Loucy (cell line): ENCODE measurements at regions not wholly inside any gene's neighbourhood (a gene's known extent, or its start where the extent isn't known, plus 50 kb on each side); places are given as distances from the start of the nearest gene placed in this dataset.

Source experiments
- CTCF ChIP-seq: fragments of 200-600 bp; sonication (generic); conservative IDR thresholded peaks from 2 replicates; pipeline ENCODE4 v1.5.1; 2014; ENCODE audit warnings: mild to moderate bottlenecking, antibody characterized with exemption, low read length
- EZH2phosphoT487 ChIP-seq: fragments of 200-600 bp; IDR thresholded peaks from 2 replicates; pipeline ENCODE4 v1.6.1; 2018; ENCODE audit warnings: antibody characterized with exemption, mild to moderate bottlenecking, moderate library complexity, borderline replicate concordance

- TF ChIP-seq CTCF (no peak), EZH2phosphoT487 (no peak)
Observed at GRCh38 chrX:45771114-45771513, 570.4 kb upstream of the DIPK2B start.
